H9 (cell line): ENCODE measurements at regions not wholly inside any gene's neighbourhood (a gene's known extent, or its start where the extent isn't known, plus 50 kb on each side); places are given as distances from the start of the nearest gene placed in this dataset.

ENCODE experiments used
- DNase-seq: peaks from one replicate; pipeline ENCODE4 v3.0.0-alpha.2; 2017
- H2AFZ ChIP-seq: one replicate; pipeline ENCODE4 v1.6.1; 2013; ENCODE audit warnings: mild to moderate bottlenecking, low read length, control low read depth, moderate library complexity
- H2AK5ac ChIP-seq: 2 replicates; pipeline ENCODE4 v1.6.1; 2013; ENCODE audit warnings: low read length, control low read depth, mixed read lengths; ENCODE audit not compliant: insufficient read length
- H2BK120ac ChIP-seq: one replicate; pipeline ENCODE4 v1.6.1; 2013; ENCODE audit warnings: low read depth, mild to moderate bottlenecking, low read length, control low read depth, inconsistent platforms; ENCODE audit not compliant: poor library complexity, severe bottlenecking
- H2BK12ac ChIP-seq: 2 replicates; pipeline ENCODE4 v1.6.1; 2013; ENCODE audit warnings: low read length, control low read depth, mixed read lengths, low read depth; ENCODE audit not compliant: insufficient read length
- H2BK15ac ChIP-seq: 2 replicates; pipeline ENCODE4 v1.6.1; 2013; ENCODE audit warnings: low read depth, low read length, control low read depth
- H2BK20ac ChIP-seq: one replicate; pipeline ENCODE4 v1.6.1; 2013; ENCODE audit warnings: low read depth, mild to moderate bottlenecking, low read length, control low read depth, inconsistent platforms; ENCODE audit not compliant: poor library complexity, severe bottlenecking
- H2BK5ac ChIP-seq: 2 replicates; pipeline ENCODE4 v1.6.1; 2013; ENCODE audit warnings: low read length, control low read depth, mixed read lengths; ENCODE audit not compliant: insufficient read length
- H3K14ac ChIP-seq: 2 replicates; pipeline ENCODE4 v1.6.1; 2013; ENCODE audit warnings: low read length, control low read depth; ENCODE audit not compliant: insufficient read depth
- H3K18ac ChIP-seq: 2 replicates; pipeline ENCODE4 v1.6.1; 2013; ENCODE audit warnings: low read depth, mild to moderate bottlenecking, mixed read lengths, low read length, control low read depth; ENCODE audit not compliant: insufficient read length
- H3K23ac ChIP-seq: 2 replicates; pipeline ENCODE4 v1.6.1; 2013; ENCODE audit warnings: low read length, control low read depth, mixed read lengths, low read depth; ENCODE audit not compliant: insufficient read length
- H3K23me2 ChIP-seq: 2 replicates; pipeline ENCODE4 v1.6.1; 2013; ENCODE audit warnings: low read depth, mild to moderate bottlenecking, mixed read lengths, low read length, control low read depth; ENCODE audit not compliant: insufficient read length, poor library complexity, severe bottlenecking
- H3K27ac ChIP-seq: 2 replicates; pipeline ENCODE4 v1.5.1; 2013; ENCODE audit warnings: low read length, control low read depth, mixed read lengths, low read depth; ENCODE audit not compliant: insufficient read length
- H3K27me3 ChIP-seq: 2 replicates; pipeline ENCODE4 v1.6.1; 2013; ENCODE audit warnings: low read length, control low read depth, inconsistent platforms; ENCODE audit not compliant: insufficient read depth
- H3K4ac ChIP-seq: 2 replicates; pipeline ENCODE4 v1.6.1; 2013; ENCODE audit warnings: low read depth, mild to moderate bottlenecking, control low read depth, inconsistent platforms, low read length, moderate library complexity
- H3K4me1 ChIP-seq: 2 replicates; pipeline ENCODE4 v1.6.1; 2013; ENCODE audit warnings: low read length, control low read depth, inconsistent platforms; ENCODE audit not compliant: insufficient read depth
- H3K4me2 ChIP-seq: 2 replicates; pipeline ENCODE4 v1.6.1; 2013; ENCODE audit warnings: low read length, control low read depth, mixed read lengths; ENCODE audit not compliant: insufficient read length, insufficient read depth
- H3K56ac ChIP-seq: 2 replicates; pipeline ENCODE4 v1.6.1; 2013; ENCODE audit warnings: low read depth, mild to moderate bottlenecking, mixed read lengths, low read length, control low read depth; ENCODE audit not compliant: insufficient read length
- H3K79me1 ChIP-seq: 2 replicates; pipeline ENCODE4 v1.6.1; 2013; ENCODE audit warnings: low read depth, mild to moderate bottlenecking, moderate library complexity, low read length, control low read depth, inconsistent platforms; ENCODE audit not compliant: insufficient read depth, poor library complexity, severe bottlenecking
- H3K79me2 ChIP-seq: 2 replicates; pipeline ENCODE4 v1.6.1; 2013; ENCODE audit warnings: low read length, control low read depth, inconsistent platforms; ENCODE audit not compliant: insufficient read depth
- H3K9ac ChIP-seq: 2 replicates; pipeline ENCODE4 v1.6.1; 2013; ENCODE audit warnings: low read length, control low read depth, mixed read lengths; ENCODE audit not compliant: insufficient read length; ENCODE audit errors: extremely low read depth
- H3K9me3 ChIP-seq: one replicate; pipeline ENCODE4 v1.6.1; 2013; ENCODE audit warnings: low read depth, low read length, inconsistent platforms; ENCODE audit not compliant: control insufficient read depth
- H3T11ph ChIP-seq: one replicate; pipeline ENCODE4 v1.6.1; 2013; ENCODE audit warnings: mild to moderate bottlenecking, low read length, control low read depth, inconsistent platforms
- H4K20me1 ChIP-seq: one replicate; pipeline ENCODE4 v1.6.1; 2013; ENCODE audit not compliant: control insufficient read depth, insufficient read length, insufficient read depth
- H4K5ac ChIP-seq: 2 replicates; pipeline ENCODE4 v1.6.1; 2013; ENCODE audit warnings: low read depth, mild to moderate bottlenecking, mixed read lengths, low read length, control low read depth; ENCODE audit not compliant: insufficient read length
- H4K8ac ChIP-seq: replicated peaks from 2 replicates; pipeline ENCODE4 v1.6.1; 2013; ENCODE audit warnings: low read length, control low read depth, mixed read lengths, low read depth; ENCODE audit not compliant: insufficient read length
- H4K91ac ChIP-seq: 2 replicates; pipeline ENCODE4 v1.6.1; 2013; ENCODE audit warnings: low read depth, mild to moderate bottlenecking, moderate library complexity, mixed read lengths, low read length, control low read depth; ENCODE audit not compliant: insufficient read length
- H3K27ac Mint-ChIP-seq, 3 experiments: 2 replicates in 2 of 3; 3 replicates in 1 of 3; pipeline ENCODE4 v1.8.0; 2020 to 2021; ENCODE audit warnings: mixed read lengths in 3 of 3, mild to moderate bottlenecking in 1 of 3, moderate library complexity in 1 of 3
- H3K27me3 Mint-ChIP-seq: 2 replicates; pipeline ENCODE4 v1.8.0; 2021; ENCODE audit warnings: low read depth, mild to moderate bottlenecking, moderate library complexity, mixed read lengths
- H3K36me3 Mint-ChIP-seq, 3 experiments: 2 replicates in 2 of 3; 3 replicates in 1 of 3; pipeline ENCODE4 v1.8.0; 2020 to 2021; ENCODE audit warnings: low read depth in 3 of 3, mixed read lengths in 3 of 3; ENCODE audit not compliant: insufficient read depth in 1 of 3
- H3K4me1 Mint-ChIP-seq, 2 experiments: 2 replicates each; pipeline ENCODE4 v1.8.0; 2020; ENCODE audit warnings: mixed read lengths in 2 of 2
- H3K4me3 Mint-ChIP-seq, 2 experiments: 2 replicates in 1 of 2; 3 replicates in 1 of 2; pipeline ENCODE4 v1.8.0; 2020 to 2021; ENCODE audit warnings: mild to moderate bottlenecking in 2 of 2, mixed read lengths in 2 of 2, moderate library complexity in 1 of 2
- H3K9me3 Mint-ChIP-seq, 2 experiments: 2 replicates in 1 of 2; 3 replicates in 1 of 2; pipeline ENCODE4 v1.8.0; 2020; ENCODE audit warnings: mild to moderate bottlenecking in 2 of 2, mixed read lengths in 2 of 2, moderate library complexity in 1 of 2
- CTCF ChIP-seq: fragments of 200-600 bp; sonication (generic); conservative IDR thresholded peaks from 3 replicates; pipeline ENCODE4 v1.8.0; 2021; ENCODE audit warnings: antibody characterized with exemption, mild to moderate bottlenecking
- WGBS: extraction: QIAGEN DNeasy Blood & Tissue Kit; methylation state at CpG from one replicate; pipeline ENCODE4 v1.1.7; 2013; ENCODE audit warnings: missing lambda C conversion rate, low lambda C conversion rate, mixed read lengths; ENCODE audit not compliant: insufficient read length; ENCODE audit errors: extremely low coverage; 5-methylcytosine and 5-hydroxymethylcytosine counted together

GRCh38 chr4:130021706-130022105, 925.8 kb downstream of the C4orf33 start:
- no peaks in the 10 kb centered on the region for H3K23me2 ChIP-seq
- H3K27ac ChIP-seq = no peak overlapping the region
- no peak overlapping the region for H4K5ac ChIP-seq
- TF ChIP-seq CTCF = no peak
- Mint-ChIP-seq H3K4me3 (no peak overlapping the region), H3K36me3 (peaks cover 10 to 14% (median 12%) of the 10 kb centered on the region in 3 experiments; a peak in 6 of 7 replicates), H3K27me3 (no peaks in the 10 kb centered on the region), H3K27ac (no peak overlapping the region), H3K9me3 (peaks cover 0 to 9% of the 10 kb centered on the region in 2 experiments; a peak in 4 of 5 replicates), H3K4me1 (peaks cover 43 to 45% of the 10 kb centered on the region in 2 experiments)
- WGBS = no CpG with 5 or more reads among the region's 2 CpGs
- H2BK20ac ChIP-seq = no peak overlapping the region
- H2AK5ac ChIP-seq = no peak overlapping the region
- no peak overlapping the region for H2BK15ac ChIP-seq
- no peak overlapping the region for H4K8ac ChIP-seq
- no peak overlapping the region for H3K9ac ChIP-seq
- no peak overlapping the region for H3K14ac ChIP-seq
- peaks cover 8% of the 10 kb centered on the region for H3K4me1 ChIP-seq
- no peaks in the 10 kb centered on the region for H3K27me3 ChIP-seq
- no peak overlapping the region for H3K23ac ChIP-seq
- no peak for DNase-seq
- no peak overlapping the region for H3T11ph ChIP-seq
- H3K56ac ChIP-seq = no peak overlapping the region
- no peak overlapping the region for H4K91ac ChIP-seq
- no peak overlapping the region for H2AFZ ChIP-seq
- H2BK120ac ChIP-seq = no peak overlapping the region
- H3K4me2 ChIP-seq = no peak overlapping the region
- H3K18ac ChIP-seq = no peak overlapping the region
- H3K9me3 ChIP-seq = peaks cover 6% of the 10 kb centered on the region
- H2BK5ac ChIP-seq = no peak overlapping the region
- H3K79me1 ChIP-seq = no peaks in the 10 kb centered on the region
- H3K79me2 ChIP-seq = no peaks in the 10 kb centered on the region
- H4K20me1 ChIP-seq = no peaks in the 10 kb centered on the region
- H3K4ac ChIP-seq = no peak overlapping the region
- H2BK12ac ChIP-seq = no peak overlapping the region
